Stomach (tissue), 4 donors: ENCODE measurements at regions not wholly inside any gene's neighbourhood (a gene's known extent, or its start where the extent isn't known, plus 50 kb on each side); places are given as distances from the start of the nearest gene placed in this dataset.

Experiments
- EP300 ChIP-seq: sonication (generic); formaldehyde crosslinking; IDR thresholded peaks from one replicate; pipeline ENCODE4 v1.6.1; 2017; ENCODE audit warnings: antibody characterized with exemption
- POLR2A ChIP-seq, 4 donors: fragments of 450-650 bp; IDR thresholded peaks; one replicate each; pipeline ENCODE4 v1.6.1; 2016; ENCODE audit warnings: antibody characterized with exemption in 4 of 4, control low read depth in 2 of 4, mild to moderate bottlenecking in 1 of 4, moderate library complexity in 1 of 4
- TF ChIP-seq, protein P1 (sequence below), 7 experiments: fragments of 450-650 bp in 4 of 7; fragments of 200-600 bp in 3 of 7; sonication (generic) in 3 of 7; IDR thresholded peaks; one replicate each; pipeline ENCODE4 v1.5.1; 2016 to 2019; ENCODE audit warnings: antibody characterized with exemption in 7 of 7, control low read depth in 2 of 7, mild to moderate bottlenecking in 1 of 7

- TF ChIP-seq EP300 (no peak), POLR2A (IDR thresholded peaks at IDR 0.05) (no peak)
- TF ChIP-seq, protein P1, sequence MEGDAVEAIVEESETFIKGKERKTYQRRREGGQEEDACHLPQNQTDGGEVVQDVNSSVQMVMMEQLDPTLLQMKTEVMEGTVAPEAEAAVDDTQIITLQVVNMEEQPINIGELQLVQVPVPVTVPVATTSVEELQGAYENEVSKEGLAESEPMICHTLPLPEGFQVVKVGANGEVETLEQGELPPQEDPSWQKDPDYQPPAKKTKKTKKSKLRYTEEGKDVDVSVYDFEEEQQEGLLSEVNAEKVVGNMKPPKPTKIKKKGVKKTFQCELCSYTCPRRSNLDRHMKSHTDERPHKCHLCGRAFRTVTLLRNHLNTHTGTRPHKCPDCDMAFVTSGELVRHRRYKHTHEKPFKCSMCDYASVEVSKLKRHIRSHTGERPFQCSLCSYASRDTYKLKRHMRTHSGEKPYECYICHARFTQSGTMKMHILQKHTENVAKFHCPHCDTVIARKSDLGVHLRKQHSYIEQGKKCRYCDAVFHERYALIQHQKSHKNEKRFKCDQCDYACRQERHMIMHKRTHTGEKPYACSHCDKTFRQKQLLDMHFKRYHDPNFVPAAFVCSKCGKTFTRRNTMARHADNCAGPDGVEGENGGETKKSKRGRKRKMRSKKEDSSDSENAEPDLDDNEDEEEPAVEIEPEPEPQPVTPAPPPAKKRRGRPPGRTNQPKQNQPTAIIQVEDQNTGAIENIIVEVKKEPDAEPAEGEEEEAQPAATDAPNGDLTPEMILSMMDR (IDR thresholded peaks at IDR 0.05), result no peak
Observed at GRCh38 chr12:42854208-42854607, 264.7 kb upstream of the PRICKLE1 start.
